ENCODE measurements at regions not wholly inside any gene's neighbourhood (a gene's known extent, or its start where the extent isn't known, plus 50 kb on each side); places are given as distances from the start of the nearest gene placed in this dataset.

DNA sequence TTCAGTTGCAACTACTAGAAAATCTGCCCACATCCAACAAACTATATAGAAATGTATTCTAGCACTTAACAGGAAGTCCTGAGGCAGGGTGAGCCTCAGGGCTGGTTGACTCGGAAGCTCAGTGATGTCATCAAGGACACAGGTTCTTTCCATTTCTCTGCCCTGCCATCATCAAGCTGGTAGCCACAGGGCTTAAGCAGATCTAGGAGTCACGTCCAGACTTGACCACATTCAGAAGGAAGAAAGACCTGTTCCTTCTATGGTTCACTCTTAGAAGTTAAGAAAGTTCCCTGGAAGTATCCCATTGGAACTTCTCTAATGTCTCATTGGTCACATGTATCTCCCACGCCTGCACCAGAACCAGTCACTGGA is 438.1 kb downstream of the PRDM2 start:
- TF ChIP-seq, protein P1, sequence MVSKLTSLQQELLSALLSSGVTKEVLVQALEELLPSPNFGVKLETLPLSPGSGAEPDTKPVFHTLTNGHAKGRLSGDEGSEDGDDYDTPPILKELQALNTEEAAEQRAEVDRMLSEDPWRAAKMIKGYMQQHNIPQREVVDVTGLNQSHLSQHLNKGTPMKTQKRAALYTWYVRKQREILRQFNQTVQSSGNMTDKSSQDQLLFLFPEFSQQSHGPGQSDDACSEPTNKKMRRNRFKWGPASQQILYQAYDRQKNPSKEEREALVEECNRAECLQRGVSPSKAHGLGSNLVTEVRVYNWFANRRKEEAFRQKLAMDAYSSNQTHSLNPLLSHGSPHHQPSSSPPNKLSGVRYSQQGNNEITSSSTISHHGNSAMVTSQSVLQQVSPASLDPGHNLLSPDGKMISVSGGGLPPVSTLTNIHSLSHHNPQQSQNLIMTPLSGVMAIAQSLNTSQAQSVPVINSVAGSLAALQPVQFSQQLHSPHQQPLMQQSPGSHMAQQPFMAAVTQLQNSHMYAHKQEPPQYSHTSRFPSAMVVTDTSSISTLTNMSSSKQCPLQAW (CRISPR knock-in tag; IDR thresholded peaks at IDR 0.05): no peak
- TF ChIP-seq ARNT (IDR thresholded peaks at IDR 0.05): no peak
- TF ChIP-seq, protein P2, sequence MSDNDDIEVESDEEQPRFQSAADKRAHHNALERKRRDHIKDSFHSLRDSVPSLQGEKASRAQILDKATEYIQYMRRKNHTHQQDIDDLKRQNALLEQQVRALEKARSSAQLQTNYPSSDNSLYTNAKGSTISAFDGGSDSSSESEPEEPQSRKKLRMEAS (IDR thresholded peaks at IDR 0.05): no peak
- TF ChIP-seq BHLHE40 (IDR thresholded peaks at IDR 0.05; ENCODE audit: low read length): no peak
- TF ChIP-seq KDM1A (CRISPR knock-in tag; IDR thresholded peaks at IDR 0.05): no peak
- no peak for TF ChIP-seq HNRNPL (IDR thresholded peaks at IDR 0.05; ENCODE audit: low read depth, low read length)
- TF ChIP-seq ZNF274 (CRISPR knock-in tag; IDR thresholded peaks at IDR 0.05): no peak
- TF ChIP-seq ZNF292 (CRISPR knock-in tag; IDR thresholded peaks at IDR 0.05; ENCODE audit: borderline replicate concordance, low read depth): no peak
- no peak for TF ChIP-seq IKZF1 (IDR thresholded peaks at IDR 0.05)
